ENCODE measurements at regions not wholly inside any gene's neighbourhood (a gene's known extent, or its start where the extent isn't known, plus 50 kb on each side); places are given as distances from the start of the nearest gene placed in this dataset.

GRCh38 chr10:123455861-123456260 is 210.3 kb upstream of the GPR26 start:
- DNase-seq (ENCODE audit: low read depth): no peak

- DNase-seq (ENCODE audit: low read depth): no peak
These were observed 207.2 kb upstream of the GPR26 start for GRCh38 chr10:123458933-123459332.

GRCh38 chr10:123459371-123460091 is 206.6 kb upstream of the GPR26 start:
- DNase-seq (ENCODE audit: low read depth): no peak

GRCh38 chr10:123462246-123462645 is 203.9 kb upstream of the GPR26 start:
- no peak for DNase-seq (ENCODE audit: low read depth)

GRCh38 chr10:123462756-123463155 is 203.4 kb upstream of the GPR26 start:
- DNase-seq (ENCODE audit: low read depth): no peak

GRCh38 chr10:123463181-123463580 is 203.0 kb upstream of the GPR26 start:
- DNase-seq (ENCODE audit: low read depth): no peak

- DNase-seq (ENCODE audit: low read depth): no peak
These were observed 202.5 kb upstream of the GPR26 start for GRCh38 chr10:123463698-123464097.

- no peak for DNase-seq (ENCODE audit: low read depth)
These were observed 201.5 kb upstream of the GPR26 start for GRCh38 chr10:123464430-123465323.

GRCh38 chr10:123470336-123470921 is 195.7 kb upstream of the GPR26 start:
- DNase-seq (ENCODE audit: low read depth): no peak

- DNase-seq (ENCODE audit: low read depth): no peak
These were observed 194.3 kb upstream of the GPR26 start for GRCh38 chr10:123471811-123472210.

- no peak for DNase-seq (ENCODE audit: low read depth)
These were observed 193.5 kb upstream of the GPR26 start for GRCh38 chr10:123472606-123473005.

GRCh38 chr10:123474700-123475099 is 191.5 kb upstream of the GPR26 start:
- DNase-seq (ENCODE audit: low read depth): no peak

GRCh38 chr10:123475466-123475865 is 190.7 kb upstream of the GPR26 start:
- no peak for DNase-seq (ENCODE audit: low read depth)

GRCh38 chr10:123478116-123478515 is 188.0 kb upstream of the GPR26 start:
- DNase-seq (ENCODE audit: low read depth): no peak

GRCh38 chr10:123479640-123480039 is 186.5 kb upstream of the GPR26 start:
- DNase-seq (ENCODE audit: low read depth): no peak

GRCh38 chr10:123480344-123480743 is 185.8 kb upstream of the GPR26 start:
- DNase-seq (ENCODE audit: low read depth): no peak

- DNase-seq (ENCODE audit: low read depth): no peak
These were observed 185.3 kb upstream of the GPR26 start for GRCh38 chr10:123480845-123481244.

- DNase-seq (ENCODE audit: low read depth): no peak
These were observed 181.4 kb upstream of the GPR26 start for GRCh38 chr10:123484722-123485121.

- no peak for DNase-seq (ENCODE audit: low read depth)
These were observed 180.7 kb upstream of the GPR26 start for GRCh38 chr10:123485341-123485960.

GRCh38 chr10:123488436-123488835 is 177.7 kb upstream of the GPR26 start:
- DNase-seq (ENCODE audit: low read depth): no peak

- no peak for DNase-seq (ENCODE audit: low read depth)
These were observed 174.8 kb upstream of the GPR26 start for GRCh38 chr10:123491364-123491763.

- DNase-seq (ENCODE audit: low read depth): no peak
These were observed 174.1 kb upstream of the GPR26 start for GRCh38 chr10:123492016-123492415.

All from ELR (cell line).